Endothelial cell of umbilical vein (primary cell): ENCODE measurements at regions not wholly inside any gene's neighbourhood (a gene's known extent, or its start where the extent isn't known, plus 50 kb on each side); places are given as distances from the start of the nearest gene placed in this dataset.

Experiments used
- BruUV-seq: library from RNA; stranded (reverse); fragments of 400-500 nt; replicated peaks from 2 replicates; lab custom pipeline; 2021; lab: Mats Ljungman, UMichigan
- CTCF ChIA-PET: fragments of 300-600, 350-600 bp; sonication (Branson Sonifier 250); formaldehyde crosslinking; loops from one replicate; lab custom pipeline; 2021; ENCODE audit warnings: antibody characterized with exemption, inconsistent platforms; lab: Charles Lee
- POLR2A ChIA-PET: fragments of 300-600, 350-600 bp; sonication (Branson Sonifier 250); formaldehyde crosslinking; loops from one replicate; lab custom pipeline; 2021; ENCODE audit warnings: antibody characterized with exemption, inconsistent platforms; lab: Charles Lee
- DNase-seq: peaks from one replicate; pipeline ENCODE4 v3.0.0-alpha.2; 2011; ENCODE audit warnings: low read depth, low spot score
- FAIRE-seq: peaks from 2 replicates; lab custom pipeline; 2011; peaks lifted over from hg19 to GRCh38; lab: Jason Lieb, UNC
- H2AFZ ChIP-seq: 2 replicates; pipeline ENCODE4 v1.6.0; 2012; ENCODE audit warnings: low read depth, low read length, control low read depth, inconsistent platforms
- H3K27ac ChIP-seq: 2 replicates; pipeline ENCODE4 v1.5.1; 2011; ENCODE audit warnings: low read depth, mild to moderate bottlenecking, control low read depth, low read length, moderate library complexity; ENCODE audit not compliant: insufficient read depth
- H3K27me3 ChIP-seq, 2 experiments: 2 replicates each; pipeline versions ENCODE4 v1.6.0 to v1.6.1; 2011; ENCODE audit warnings: low read length in 2 of 2, mixed read lengths in 1 of 2; ENCODE audit not compliant: control insufficient read depth in 2 of 2, insufficient read depth in 2 of 2
- H3K36me3 ChIP-seq, 2 experiments: 2 replicates in 1 of 2; 3 replicates in 1 of 2; pipeline ENCODE4 v1.5.1; 2011; ENCODE audit warnings: low read length in 2 of 2, mild to moderate bottlenecking in 1 of 2, moderate library complexity in 1 of 2; ENCODE audit not compliant: control insufficient read depth in 2 of 2, insufficient read depth in 2 of 2; ENCODE audit errors: extremely low read depth in 1 of 2
- H3K4me1 ChIP-seq: 3 replicates; pipeline ENCODE4 v1.5.1; 2011; ENCODE audit warnings: mild to moderate bottlenecking, low read length; ENCODE audit not compliant: control insufficient read depth, insufficient read depth; ENCODE audit errors: extremely low read depth
- H3K4me2 ChIP-seq: 2 replicates; pipeline ENCODE4 v1.6.1; 2011; ENCODE audit warnings: low read length, control low read depth, mixed read lengths; ENCODE audit not compliant: insufficient read depth
- H3K4me3 ChIP-seq, 3 experiments: fragments of 200-600 bp in 1 of 3; sonication (generic), shearing (Covaris generic) in 1 of 3; replicated peaks in 1 of 3; 2 replicates each; pipeline ENCODE4 v1.5.1; 2011 to 2016; ENCODE audit warnings: control low read depth in 3 of 3, low read length in 3 of 3, mild to moderate bottlenecking in 2 of 3, inconsistent platforms in 1 of 3, low read depth in 1 of 3, moderate library complexity in 1 of 3; ENCODE audit not compliant: insufficient read depth in 1 of 3
- H3K79me2 ChIP-seq: 2 replicates; pipeline ENCODE4 v1.6.0; 2012; ENCODE audit warnings: low read length, inconsistent platforms; ENCODE audit not compliant: control insufficient read depth, insufficient read depth
- H3K9ac ChIP-seq: replicated peaks from 2 replicates; pipeline ENCODE3; 2011; ENCODE audit warnings: low read length, control low read depth; ENCODE audit not compliant: insufficient read depth; ENCODE audit errors: extremely low read depth
- H3K9me1 ChIP-seq: replicated peaks from 3 replicates; pipeline ENCODE4 v1.6.0; 2011; ENCODE audit warnings: mild to moderate bottlenecking, low read length; ENCODE audit not compliant: control insufficient read depth, insufficient read depth; ENCODE audit errors: extremely low read depth
- H3K9me3 ChIP-seq: replicated peaks from 2 replicates; pipeline ENCODE4 v1.5.1; 2012; ENCODE audit warnings: low read length, inconsistent platforms; ENCODE audit not compliant: control insufficient read depth, insufficient read depth
- H4K20me1 ChIP-seq: replicated peaks from 2 replicates; pipeline ENCODE3; 2011; ENCODE audit warnings: mild to moderate bottlenecking, low read length; ENCODE audit not compliant: control insufficient read depth, insufficient read depth; ENCODE audit errors: extremely low read depth
- EZH2 ChIP-seq: IDR thresholded peaks from 2 replicates; pipeline ENCODE4 v1.6.1; 2012; ENCODE audit warnings: borderline replicate concordance, low read depth, mild to moderate bottlenecking, moderate library complexity, low read length, inconsistent platforms; ENCODE audit not compliant: severe bottlenecking
- FOS ChIP-seq: IDR thresholded peaks from 2 replicates; pipeline ENCODE4 v1.6.1; 2011; ENCODE audit warnings: mild to moderate bottlenecking, low read length, moderate library complexity, borderline replicate concordance; ENCODE audit not compliant: insufficient read depth
- GATA2 ChIP-seq: IDR thresholded peaks from 2 replicates; pipeline ENCODE4 v1.7.0; 2011; ENCODE audit warnings: low read depth, mild to moderate bottlenecking, moderate library complexity, mixed read lengths, low read length; ENCODE audit not compliant: insufficient read length, insufficient read depth
- POLR2A ChIP-seq: IDR thresholded peaks from 2 replicates; pipeline ENCODE4 v1.6.1; 2012; ENCODE audit warnings: low read depth, mild to moderate bottlenecking, control low read depth, low read length
- POLR2AphosphoS5 ChIP-seq: IDR thresholded peaks from 2 replicates; pipeline ENCODE4 v1.6.1; 2012; ENCODE audit warnings: low read depth, mild to moderate bottlenecking, control low read depth, low read length, moderate library complexity; ENCODE audit not compliant: insufficient read depth
- dilution Hi-C: fragments of 300-500 bp; cut with MboI; formaldehyde crosslinking; loops from one replicate; pipeline ENCODE4 v1.15.0; 2019; ENCODE audit warnings: low sequenced_read_pairs; ENCODE audit not compliant: extremely low pct_ligation_motif_present
- intact Hi-C: fragments of 100-400 bp; cut with micrococcal nuclease; formaldehyde crosslinking; loops from one replicate; pipeline ENCODE4 v1.10.0; 2022
- TF ChIP-seq, protein P1 (sequence below), 2 donors: IDR thresholded peaks; 1 replicate in 1 of 2; 2 replicates in 1 of 2; pipeline ENCODE4 v1.5.1; 2011; ENCODE audit warnings: low read length in 2 of 2, mild to moderate bottlenecking in 2 of 2, moderate library complexity in 2 of 2, control low read depth in 1 of 2, inconsistent platforms in 1 of 2, low read depth in 1 of 2; ENCODE audit not compliant: insufficient read depth in 1 of 2; ENCODE audit errors: extremely low read depth in 1 of 2

DNA sequence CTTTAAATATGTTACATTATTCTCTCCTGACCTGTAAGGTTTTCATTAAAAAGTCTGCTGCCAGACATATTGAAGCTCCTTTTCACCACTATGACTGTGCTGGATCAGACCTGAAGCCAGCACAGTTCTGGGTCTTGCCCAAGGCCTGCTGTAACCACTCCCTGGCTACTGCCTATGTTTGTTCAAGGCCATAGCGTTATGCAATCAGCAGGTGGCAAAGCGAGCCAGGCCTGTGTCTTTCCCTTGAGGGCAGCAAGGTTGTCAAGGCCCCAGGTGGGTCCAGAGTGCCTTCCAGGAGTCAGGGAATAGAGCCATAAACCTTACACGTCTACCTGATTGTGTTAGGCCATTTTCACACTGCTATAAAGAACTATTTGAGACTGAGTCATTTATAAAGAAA, 496.8 kb upstream of the PCDH9 start:
- Histone ChIP-seq H4K20me1 (no peaks in the 10 kb centered on the region), H3K9me1 (no peaks in the 10 kb centered on the region), H3K9ac (no peak overlapping the region), H3K9me3 (no peaks in the 10 kb centered on the region), H2AFZ (no peak overlapping the region), H3K4me2 (no peak overlapping the region), H3K4me1 (no peaks in the 10 kb centered on the region), H3K79me2 (no peaks in the 10 kb centered on the region), H3K27ac (no peak overlapping the region), H3K4me3 (no peak overlapping the region), H3K36me3 (no peaks in the 10 kb centered on the region), H3K27me3 (no peaks in the 10 kb centered on the region)
- DNase-seq (no peak), FAIRE-seq (no peak)
- TF ChIP-seq, protein P1, sequence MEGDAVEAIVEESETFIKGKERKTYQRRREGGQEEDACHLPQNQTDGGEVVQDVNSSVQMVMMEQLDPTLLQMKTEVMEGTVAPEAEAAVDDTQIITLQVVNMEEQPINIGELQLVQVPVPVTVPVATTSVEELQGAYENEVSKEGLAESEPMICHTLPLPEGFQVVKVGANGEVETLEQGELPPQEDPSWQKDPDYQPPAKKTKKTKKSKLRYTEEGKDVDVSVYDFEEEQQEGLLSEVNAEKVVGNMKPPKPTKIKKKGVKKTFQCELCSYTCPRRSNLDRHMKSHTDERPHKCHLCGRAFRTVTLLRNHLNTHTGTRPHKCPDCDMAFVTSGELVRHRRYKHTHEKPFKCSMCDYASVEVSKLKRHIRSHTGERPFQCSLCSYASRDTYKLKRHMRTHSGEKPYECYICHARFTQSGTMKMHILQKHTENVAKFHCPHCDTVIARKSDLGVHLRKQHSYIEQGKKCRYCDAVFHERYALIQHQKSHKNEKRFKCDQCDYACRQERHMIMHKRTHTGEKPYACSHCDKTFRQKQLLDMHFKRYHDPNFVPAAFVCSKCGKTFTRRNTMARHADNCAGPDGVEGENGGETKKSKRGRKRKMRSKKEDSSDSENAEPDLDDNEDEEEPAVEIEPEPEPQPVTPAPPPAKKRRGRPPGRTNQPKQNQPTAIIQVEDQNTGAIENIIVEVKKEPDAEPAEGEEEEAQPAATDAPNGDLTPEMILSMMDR (IDR thresholded peaks at IDR 0.05; ENCODE audit: extremely low read depth in 1 of 2, insufficient read depth in 1 of 2, low read depth in 1 of 2, low read length in 2 of 2) = no peak
- TF ChIP-seq EZH2 (no peak), POLR2A (no peak), GATA2 (no peak), POLR2AphosphoS5 (no peak)
- CTCF ChIA-PET = no interaction called here
- no TSS peak for BruUV-seq
- POLR2A ChIA-PET = no interaction called here
- dilution Hi-C loops (no loop called here), intact Hi-C loops (no loop called here)

DNA sequence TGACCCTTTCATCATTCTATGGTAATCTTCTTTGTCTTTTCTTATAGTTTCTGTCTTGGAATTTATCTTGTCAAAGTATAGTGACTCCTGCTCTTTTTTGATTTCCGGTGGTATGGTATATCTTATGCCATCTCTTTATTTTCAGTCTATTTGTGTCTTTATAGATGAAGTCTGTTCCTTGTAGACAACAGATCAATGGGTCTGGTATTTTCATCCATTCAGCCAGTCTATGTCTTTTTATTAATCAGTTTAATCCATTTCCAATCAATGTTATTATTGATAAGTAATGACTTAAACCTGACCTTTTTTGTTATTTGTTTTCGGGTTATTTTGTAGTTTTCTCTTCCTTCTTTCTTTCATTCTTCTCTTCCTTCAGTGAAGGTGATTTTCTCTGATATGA, 495.9 kb upstream of the PCDH9 start:
- dilution Hi-C loops = no loop called here

More for the DNA sequence above, 495.9 kb upstream of the PCDH9 start:
- Histone ChIP-seq H3K79me2 (no peaks in the 10 kb centered on the region), H3K27me3 (no peaks in the 10 kb centered on the region), H3K9ac (no peak overlapping the region), H3K9me3 (no peaks in the 10 kb centered on the region), H3K36me3 (no peaks in the 10 kb centered on the region), H3K27ac (no peak overlapping the region), H3K4me3 (no peak overlapping the region), H3K9me1 (no peaks in the 10 kb centered on the region), H2AFZ (no peak overlapping the region), H3K4me2 (no peak overlapping the region), H3K4me1 (no peaks in the 10 kb centered on the region), H4K20me1 (no peaks in the 10 kb centered on the region)
- CTCF ChIA-PET = no interaction called here
- no peak for TF ChIP-seq FOS
- TF ChIP-seq EZH2 = no peak
- TF ChIP-seq, protein P1 (IDR thresholded peaks at IDR 0.05; ENCODE audit: extremely low read depth in 1 of 2, insufficient read depth in 1 of 2, low read depth in 1 of 2, low read length in 2 of 2) = no peak
- no peak for TF ChIP-seq GATA2
- intact Hi-C loops = no loop called here
- POLR2A ChIA-PET = no interaction called here
- DNase-seq (no peak), FAIRE-seq (no peak)
- BruUV-seq = no TSS peak
